Activated CD8-positive, alpha-beta memory T cell treated with anti-CD3 and anti-CD28 coated beads, Interleukin-2, amount 50 U/mL, for 48 hours (primary cell): ENCODE measurements at regions not wholly inside any gene's neighbourhood (a gene's known extent, or its start where the extent isn't known, plus 50 kb on each side); places are given as distances from the start of the nearest gene placed in this dataset.

Experiments used
- DNase-seq: peaks from one replicate; pipeline ENCODE4 v3.0.0-alpha.2; 2020

GRCh38 chr9:108674766-108675530, 180.8 kb downstream of the ACTL7B start:
- DNase-seq, result no peak

- DNase-seq, result no peak
Observed at GRCh38 chr9:108673386-108673785, 182.4 kb downstream of the ACTL7B start.

DNA sequence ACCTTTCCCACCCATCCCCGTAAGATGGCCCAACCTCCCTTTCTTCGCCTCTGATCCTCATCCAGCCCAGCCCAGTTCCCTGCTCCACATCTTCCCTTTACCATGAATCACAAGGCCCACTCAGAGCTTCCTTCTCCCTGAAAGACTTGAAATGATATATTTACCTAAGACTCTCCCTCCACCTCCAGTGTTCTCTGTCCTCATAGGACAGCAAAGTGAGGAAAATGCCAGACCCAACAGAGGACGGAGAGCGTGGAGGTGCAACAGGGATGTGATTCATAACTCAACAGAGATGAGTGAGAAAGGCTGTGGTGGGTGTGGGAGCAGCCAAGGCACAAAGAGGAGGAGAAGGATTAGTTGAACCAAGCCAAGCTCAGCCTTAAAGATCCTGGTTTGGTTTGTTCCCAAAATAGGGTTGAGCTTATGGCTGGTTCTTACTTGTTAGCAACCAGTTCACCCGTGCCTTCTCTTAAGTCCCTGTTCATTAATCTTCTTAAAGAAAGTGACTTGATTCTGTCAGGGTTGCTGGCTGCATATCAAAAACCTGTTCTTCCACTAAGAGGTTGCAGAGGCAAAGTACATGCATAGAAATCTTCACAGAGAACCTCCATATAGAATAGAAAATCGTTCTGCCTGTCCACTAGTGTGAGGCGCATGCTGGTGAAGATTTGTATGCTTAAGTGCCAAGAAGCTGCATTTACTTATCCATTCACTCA, 183.2 kb downstream of the ACTL7B start:
- DNase-seq, result no peak

DNA sequence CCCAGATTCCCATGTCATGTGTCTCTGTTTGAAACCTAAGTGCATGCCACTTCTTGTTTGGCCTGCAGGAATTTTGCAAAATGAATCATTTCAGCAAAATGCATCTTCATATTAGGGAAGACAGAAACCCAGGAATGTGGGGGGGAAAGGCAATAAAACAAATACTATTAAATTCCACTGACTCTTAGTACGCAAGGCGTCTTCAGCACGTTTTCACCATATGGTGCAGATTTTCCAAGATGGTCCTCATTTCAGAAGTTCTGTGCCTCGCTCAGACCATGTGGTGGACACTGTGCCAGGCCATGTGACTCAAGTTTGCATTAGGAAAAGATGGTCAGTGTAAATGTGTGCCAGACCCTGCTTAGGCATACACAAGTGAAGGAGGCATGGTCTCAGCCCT, 184.0 kb downstream of the ACTL7B start:
- DNase-seq, result no peak

GRCh38 chr9:108671176-108671575, 184.6 kb downstream of the ACTL7B start:
- no peak for DNase-seq

GRCh38 chr9:108668938-108669335, 186.8 kb downstream of the ACTL7B start:
- DNase-seq, result no peak

GRCh38 chr9:108668191-108668937, 187.4 kb downstream of the ACTL7B start:
- DNase-seq, result no peak

DNA sequence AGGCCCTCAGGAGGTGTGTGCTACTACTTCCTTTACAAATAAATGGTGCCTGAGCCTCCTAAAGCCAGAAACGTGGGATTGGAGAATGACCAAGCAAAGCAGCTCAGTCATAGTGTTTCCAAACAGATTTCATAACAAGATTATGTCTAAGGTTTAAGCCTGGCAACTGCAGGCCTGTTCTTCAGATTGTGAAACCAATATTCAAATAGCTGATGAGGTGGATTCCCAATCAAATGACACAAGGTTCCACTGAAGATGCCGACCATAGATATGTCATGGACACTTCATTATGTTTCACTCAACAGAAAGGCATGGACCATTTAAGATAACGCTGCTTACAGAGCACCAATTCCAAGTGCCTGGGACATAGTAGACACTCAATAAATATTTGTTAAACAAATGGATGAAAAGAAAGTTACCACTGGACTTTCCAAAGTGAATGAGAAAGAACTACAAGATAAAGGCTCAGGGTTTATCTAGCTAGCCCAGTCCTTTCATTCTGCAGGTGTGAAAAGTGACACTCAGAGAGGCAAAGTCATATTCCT, 189.5 kb downstream of the ACTL7B start:
- DNase-seq, result no peak

GRCh38 chr9:108665521-108666239, 190.1 kb downstream of the ACTL7B start:
- DNase-seq, result no peak

GRCh38 chr9:108664309-108665255, 191.2 kb downstream of the ACTL7B start:
- DNase-seq, result no peak

DNA sequence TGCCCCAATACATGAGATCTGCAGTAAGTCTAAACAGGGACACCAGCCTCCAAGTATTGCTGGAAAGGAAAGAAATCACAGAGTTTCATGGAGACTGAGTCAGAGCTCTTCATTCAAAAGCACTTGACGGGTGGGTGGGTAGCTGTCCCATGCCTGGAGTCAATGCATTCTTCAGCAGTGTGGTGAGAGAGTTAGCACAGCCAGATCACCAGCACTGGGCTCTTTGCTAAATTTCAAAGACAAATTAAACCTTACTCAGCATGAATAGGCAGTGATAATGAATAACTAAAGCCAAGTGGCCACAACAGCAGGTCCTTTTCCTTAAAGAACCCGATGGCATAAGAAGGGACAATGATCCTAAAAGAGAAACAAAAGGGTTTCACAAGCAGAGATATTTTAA, 192.4 kb downstream of the ACTL7B start:
- DNase-seq, result no peak

GRCh38 chr9:108662956-108663355, 192.8 kb downstream of the ACTL7B start:
- DNase-seq, result no peak

DNA sequence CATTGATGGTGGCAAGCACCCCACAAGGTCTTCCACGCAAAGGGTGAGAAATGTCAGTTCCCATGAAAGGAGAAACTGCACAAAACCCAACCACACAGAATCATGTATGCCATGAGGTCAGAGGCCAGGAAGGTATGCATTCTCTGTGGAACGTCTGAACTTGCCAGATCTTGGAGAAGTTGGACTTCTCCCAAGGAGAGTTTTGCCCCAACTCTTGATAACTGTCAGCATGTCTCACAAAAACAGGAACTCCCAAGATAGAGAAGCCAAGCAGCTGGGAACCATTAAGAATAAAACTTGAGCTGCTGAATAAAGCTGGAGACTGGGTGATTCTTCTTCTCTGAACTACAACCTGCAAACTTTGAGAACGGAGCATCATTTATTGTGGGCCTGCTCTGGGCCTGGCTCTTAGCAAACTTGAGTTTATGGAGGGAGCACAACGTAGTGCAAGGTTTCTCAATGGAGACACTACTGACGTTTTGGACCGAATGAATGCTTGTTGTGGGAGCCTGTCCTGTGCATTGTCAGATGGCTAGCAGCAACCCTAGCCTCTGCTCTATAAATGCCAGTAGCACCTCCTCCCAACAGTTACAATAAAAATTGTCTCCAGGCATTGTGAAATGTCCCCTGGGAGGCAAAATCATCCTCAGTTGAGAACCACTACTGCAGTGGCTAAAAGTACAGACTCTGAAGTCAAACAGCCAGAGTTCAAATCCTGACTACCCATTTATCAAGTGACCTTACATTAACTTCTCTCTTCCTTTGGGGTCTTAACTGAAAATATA, 193.5 kb downstream of the ACTL7B start:
- DNase-seq, result no peak

GRCh38 chr9:108656566-108656965, 199.2 kb downstream of the ACTL7B start:
- DNase-seq, result no peak

- no peak for DNase-seq
Observed at GRCh38 chr9:108655818-108656217, 200.0 kb downstream of the ACTL7B start.

GRCh38 chr9:108654566-108654965, 201.2 kb downstream of the ACTL7B start:
- no peak for DNase-seq

DNA sequence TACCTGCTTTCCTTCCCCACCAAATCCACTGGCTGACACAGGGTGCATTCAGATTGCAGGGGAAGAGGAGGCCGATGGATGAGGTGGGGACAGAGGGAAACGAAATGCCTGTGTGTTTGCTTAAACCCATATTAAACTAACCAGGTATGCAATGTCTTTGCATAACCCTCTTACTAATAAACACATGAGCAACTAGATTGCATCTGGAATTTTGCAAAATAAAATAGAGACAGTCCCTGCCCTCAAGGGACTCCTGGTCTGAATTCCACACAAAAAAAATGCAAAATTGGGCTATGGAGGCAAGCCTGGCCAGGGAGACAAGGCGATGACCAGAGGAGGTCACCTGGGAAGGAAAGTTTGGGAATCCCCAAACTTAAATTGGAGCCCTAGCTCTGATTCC, 202.9 kb downstream of the ACTL7B start:
- DNase-seq, result no peak

DNA sequence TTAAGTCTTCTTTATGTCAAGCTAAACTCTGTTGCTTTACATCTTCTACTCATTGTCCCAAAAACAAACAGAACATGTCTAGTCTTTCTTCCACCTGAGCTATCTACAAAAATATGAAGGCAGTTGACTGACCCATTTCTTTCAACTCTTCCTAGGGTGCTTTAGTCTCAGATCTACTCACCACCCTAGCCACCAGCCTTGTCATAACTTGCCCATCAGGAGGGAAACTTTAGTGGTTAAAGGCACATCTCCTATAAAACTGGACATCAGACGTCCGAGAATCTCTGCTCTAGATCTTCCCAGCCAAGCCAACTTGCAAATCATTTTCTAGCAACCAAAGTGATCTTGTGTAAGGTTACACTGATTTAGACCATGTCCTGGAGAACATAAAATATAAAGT, 205.0 kb downstream of the ACTL7B start:
- no peak for DNase-seq

DNA sequence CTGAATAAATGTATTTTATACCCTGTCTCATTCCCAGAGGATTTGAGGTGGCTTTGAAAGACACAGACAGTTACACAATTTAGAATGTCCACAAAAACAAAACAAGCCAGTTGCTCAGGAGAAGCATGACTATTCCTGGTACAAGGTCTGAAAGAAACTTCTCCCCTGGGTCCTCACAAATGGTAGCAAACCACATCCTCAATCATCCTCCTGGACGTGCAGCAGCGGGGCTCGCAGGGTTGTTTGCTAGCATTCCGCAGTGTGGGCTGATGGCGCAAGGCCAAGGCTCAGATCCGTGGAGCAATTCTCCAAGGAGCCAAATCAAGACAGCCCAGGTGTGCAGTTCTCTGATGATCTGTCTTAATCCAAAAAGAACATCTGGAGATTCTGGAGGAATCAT, 210.3 kb downstream of the ACTL7B start:
- DNase-seq, result no peak

DNA sequence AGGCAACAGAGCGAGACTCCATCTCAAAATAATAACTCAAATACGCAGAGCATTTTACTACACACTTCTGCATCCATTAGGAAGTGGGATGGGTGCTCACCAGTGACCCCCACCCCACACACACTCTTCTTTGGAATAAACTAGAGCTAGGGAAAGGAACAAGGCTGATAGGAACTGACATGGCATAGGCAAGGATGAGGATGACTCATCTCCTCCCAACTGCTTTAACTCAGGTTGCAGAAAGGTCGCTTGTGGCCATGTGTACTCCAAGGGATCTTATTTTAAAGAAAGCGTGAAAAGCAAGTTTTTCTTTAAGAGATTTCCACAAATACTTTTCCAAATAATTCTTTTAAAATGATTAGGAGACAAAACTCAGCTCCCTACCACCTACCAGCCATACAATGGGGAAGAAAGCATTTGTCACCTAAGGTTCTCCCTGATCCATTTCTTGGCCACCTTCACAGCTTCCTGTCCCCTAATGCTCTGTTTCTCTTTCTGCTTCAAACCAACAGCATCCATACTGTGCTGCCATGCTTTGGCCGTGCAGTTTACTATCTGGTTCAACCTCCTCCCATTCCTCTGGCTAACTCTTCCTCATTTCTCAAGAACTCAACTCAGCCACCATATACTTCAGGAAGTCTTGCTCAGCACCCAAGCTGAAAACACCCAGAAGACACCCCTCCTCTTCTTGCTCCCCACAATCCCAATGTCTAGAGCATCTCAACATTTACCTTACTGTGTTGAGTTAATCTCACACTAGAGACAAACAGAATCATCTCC, 211.9 kb downstream of the ACTL7B start:
- DNase-seq, result no peak
